ENCODE measurements at regions not wholly inside any gene's neighbourhood (a gene's known extent, or its start where the extent isn't known, plus 50 kb on each side); places are given as distances from the start of the nearest gene placed in this dataset.

DNA sequence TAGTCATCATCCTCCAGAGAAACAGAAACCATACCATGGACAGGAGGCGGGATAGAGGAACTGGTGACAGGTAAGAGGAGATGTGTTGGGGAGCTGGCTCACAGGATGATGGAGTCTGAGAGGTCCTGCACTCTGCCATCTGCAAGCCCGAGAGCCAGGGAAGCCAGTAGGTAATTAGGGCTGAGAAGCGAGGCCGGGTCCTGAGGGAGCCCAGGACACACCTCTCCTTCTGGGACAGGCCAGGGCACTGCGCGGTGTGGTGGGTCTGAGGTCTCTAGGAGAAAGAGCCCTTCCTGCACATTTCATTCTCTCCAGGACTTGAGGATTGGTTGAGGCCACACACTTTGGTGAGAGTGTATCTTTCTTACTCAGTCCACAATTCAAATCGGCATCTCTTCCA is 415.5 kb downstream of the GLRX3 start:
- ChIA-PET POLR2A (no interaction called here), CTCF (no interaction called here)
- Histone ChIP-seq H3K9me3 (ENCODE audit: control insufficient read depth, insufficient read depth, low read depth, low read length) (no peaks in the 10 kb centered on the region), H3K27ac (ENCODE audit: low read length) (no peak overlapping the region), H3K4me3 (ENCODE audit: low read depth in 2 of 2, low read length in 2 of 2) (no peak overlapping the region), H3K4me1 (ENCODE audit: control insufficient read depth, insufficient read depth, low read length) (no peaks in the 10 kb centered on the region), H3K27me3 (ENCODE audit: control insufficient read depth, insufficient read depth, low read length) (peaks cover 23% of the 10 kb centered on the region), H3K36me3 (ENCODE audit: control insufficient read depth, insufficient read depth, low read length) (no peaks in the 10 kb centered on the region)
- in situ Hi-C loops (cut with HindIII; ENCODE audit: low pct_unique_long_range_greater_than_20kb, low sequenced_read_pairs) (no loop called here), intact Hi-C loops (cut with micrococcal nuclease; ENCODE audit: unreplicated experiment) (no loop called here)
- TF ChIP-seq REST (IDR thresholded peaks at IDR 0.05; ENCODE audit: insufficient read depth in 1 of 2, low read depth in 2 of 2, low read length in 1 of 2) (no peak), SIN3A (IDR thresholded peaks at IDR 0.05; ENCODE audit: borderline replicate concordance, insufficient read depth, low read depth, low read length) (no peak), TCF7L2 (IDR thresholded peaks at IDR 0.05; ENCODE audit: low read depth, low read length) (no peak), CTCF (IDR thresholded peaks at IDR 0.05) (no peak), POLR2AphosphoS5 (IDR thresholded peaks at IDR 0.05; ENCODE audit: low read depth, low read length) (no peak)
- ATAC-seq = no peak
- no peak for DNase-seq (ENCODE audit: low read depth, low spot score)
- no TSS peak for BruUV-seq (replicated peaks)

- no peak overlapping the region for H3K4me3 ChIP-seq (ENCODE audit: low read depth in 2 of 2, low read length in 2 of 2)
- TF ChIP-seq SIN3A (IDR thresholded peaks at IDR 0.05; ENCODE audit: borderline replicate concordance, insufficient read depth, low read depth, low read length) (no peak), REST (IDR thresholded peaks at IDR 0.05; ENCODE audit: insufficient read depth in 1 of 2, low read depth in 2 of 2, low read length in 1 of 2) (no peak)
- in situ Hi-C loops (cut with HindIII; ENCODE audit: low pct_unique_long_range_greater_than_20kb, low sequenced_read_pairs) = no loop called here
- H3K27me3 ChIP-seq (ENCODE audit: control insufficient read depth, insufficient read depth, low read length) = peaks cover 8% of the 10 kb centered on the region
- intact Hi-C loops (cut with micrococcal nuclease; ENCODE audit: unreplicated experiment) = no loop called here
- ChIA-PET POLR2A (no interaction called here), CTCF (no interaction called here)
- no peak for DNase-seq (ENCODE audit: low read depth, low spot score)
- no peak for ATAC-seq
- no peaks in the 10 kb centered on the region for H3K4me1 ChIP-seq (ENCODE audit: control insufficient read depth, insufficient read depth, low read length)
- no peak overlapping the region for H3K27ac ChIP-seq (ENCODE audit: low read length)
- BruUV-seq (replicated peaks) = no TSS peak
- H3K9me3 ChIP-seq (ENCODE audit: control insufficient read depth, insufficient read depth, low read depth, low read length) = no peaks in the 10 kb centered on the region
- H3K36me3 ChIP-seq (ENCODE audit: control insufficient read depth, insufficient read depth, low read length) = no peaks in the 10 kb centered on the region
Measured at GRCh38 chr10:130553826-130554225, 417.6 kb downstream of the GLRX3 start.
